C4-2B (cell line): ENCODE measurements at regions not wholly inside any gene's neighbourhood (a gene's known extent, or its start where the extent isn't known, plus 50 kb on each side); places are given as distances from the start of the nearest gene placed in this dataset.

Experiments
- H3K27ac ChIP-seq: fragments of 450-650 bp; 2 replicates; pipeline ENCODE4 v1.5.1; 2017
- ZFX ChIP-seq: fragments of 450-650 bp; IDR thresholded peaks from 2 replicates; pipeline ENCODE4 v1.6.1; 2017
- TF ChIP-seq, protein P1 (sequence below): fragments of 450-650 bp; conservative IDR thresholded peaks from 2 replicates; pipeline ENCODE4 v1.5.1; 2017; ENCODE audit warnings: mild to moderate bottlenecking

DNA sequence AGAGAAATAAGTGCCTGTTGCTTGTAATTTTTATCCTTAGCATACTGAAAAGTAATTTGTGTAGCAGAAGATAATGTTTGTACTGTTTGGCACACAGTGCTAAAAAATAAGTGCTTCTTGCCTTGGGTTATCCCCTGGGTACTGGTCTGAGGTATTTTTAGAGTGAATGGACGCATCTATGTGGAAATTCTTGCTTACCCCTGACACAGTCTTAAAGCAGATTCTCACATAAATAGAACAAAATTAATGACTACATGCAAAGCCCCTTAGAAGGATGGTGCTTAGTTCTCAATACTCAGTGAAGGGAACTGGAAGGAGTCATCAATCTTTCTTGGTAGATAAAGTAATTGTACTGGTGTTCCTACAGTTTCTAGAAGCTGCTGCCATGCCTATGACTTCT is 548.6 kb downstream of the ARL4A start:
- TF ChIP-seq, protein P1, sequence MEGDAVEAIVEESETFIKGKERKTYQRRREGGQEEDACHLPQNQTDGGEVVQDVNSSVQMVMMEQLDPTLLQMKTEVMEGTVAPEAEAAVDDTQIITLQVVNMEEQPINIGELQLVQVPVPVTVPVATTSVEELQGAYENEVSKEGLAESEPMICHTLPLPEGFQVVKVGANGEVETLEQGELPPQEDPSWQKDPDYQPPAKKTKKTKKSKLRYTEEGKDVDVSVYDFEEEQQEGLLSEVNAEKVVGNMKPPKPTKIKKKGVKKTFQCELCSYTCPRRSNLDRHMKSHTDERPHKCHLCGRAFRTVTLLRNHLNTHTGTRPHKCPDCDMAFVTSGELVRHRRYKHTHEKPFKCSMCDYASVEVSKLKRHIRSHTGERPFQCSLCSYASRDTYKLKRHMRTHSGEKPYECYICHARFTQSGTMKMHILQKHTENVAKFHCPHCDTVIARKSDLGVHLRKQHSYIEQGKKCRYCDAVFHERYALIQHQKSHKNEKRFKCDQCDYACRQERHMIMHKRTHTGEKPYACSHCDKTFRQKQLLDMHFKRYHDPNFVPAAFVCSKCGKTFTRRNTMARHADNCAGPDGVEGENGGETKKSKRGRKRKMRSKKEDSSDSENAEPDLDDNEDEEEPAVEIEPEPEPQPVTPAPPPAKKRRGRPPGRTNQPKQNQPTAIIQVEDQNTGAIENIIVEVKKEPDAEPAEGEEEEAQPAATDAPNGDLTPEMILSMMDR, result no peak
- TF ChIP-seq ZFX, result no peak
- H3K27ac ChIP-seq, result no peak overlapping the region

DNA sequence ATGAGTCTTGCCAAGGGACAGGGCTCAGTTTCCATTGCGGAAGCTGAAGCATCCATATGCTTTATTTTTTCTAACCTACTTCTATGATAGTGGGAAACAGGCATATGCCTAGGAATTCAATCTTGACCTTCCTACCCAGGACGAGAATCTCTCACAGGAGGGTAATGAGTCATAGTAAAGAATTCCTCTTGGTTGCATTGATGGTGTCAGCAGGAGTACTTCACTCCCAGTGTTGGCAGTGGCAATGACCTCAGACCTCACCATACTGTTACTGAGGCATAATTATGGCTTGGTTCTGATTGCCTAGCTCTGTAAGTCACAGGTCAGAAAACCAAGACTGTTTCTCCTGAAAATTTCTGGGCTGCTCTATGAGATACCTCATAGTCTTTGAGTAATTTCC is 552.9 kb downstream of the ARL4A start:
- TF ChIP-seq, protein P1, result no peak
- no peak for TF ChIP-seq ZFX
- H3K27ac ChIP-seq, result no peak overlapping the region

DNA sequence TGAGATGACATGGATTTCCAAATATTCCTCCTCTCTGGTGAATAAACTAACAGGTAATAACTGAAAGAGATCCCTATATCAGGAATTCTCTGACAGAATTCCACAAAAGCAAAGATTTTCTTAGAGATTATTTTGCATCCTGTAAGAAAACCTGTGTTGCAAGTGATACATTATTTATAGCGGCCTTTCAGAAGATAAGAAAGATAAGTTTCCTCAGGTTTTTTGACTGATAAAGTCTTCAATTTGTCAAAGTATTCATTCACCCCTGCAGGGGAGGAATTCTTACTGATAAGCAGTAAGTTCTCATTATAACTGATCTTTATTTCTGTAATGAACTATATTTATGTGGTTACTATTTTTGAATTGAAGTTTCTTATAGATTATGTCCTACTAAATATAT is 554.0 kb downstream of the ARL4A start:
- no peak for TF ChIP-seq ZFX
- TF ChIP-seq, protein P1, result no peak

DNA sequence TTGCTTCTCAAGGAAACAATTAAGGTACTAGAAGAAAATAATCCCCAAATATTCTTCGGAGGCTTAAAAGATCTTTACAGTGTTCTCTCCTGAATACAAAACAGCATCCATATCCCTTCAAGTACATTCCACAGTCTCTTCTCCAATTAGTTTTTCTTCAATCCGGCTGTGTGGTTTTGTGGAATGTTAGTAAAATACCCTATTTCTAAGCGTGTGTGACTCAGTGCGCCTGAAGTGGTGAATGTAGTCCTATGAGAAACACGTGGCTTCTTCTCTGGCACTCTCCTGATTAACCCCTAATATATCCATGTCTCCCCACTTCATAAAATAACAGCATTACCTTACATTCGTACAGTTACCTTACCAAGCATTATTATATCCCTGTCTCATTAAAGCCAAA is 570.2 kb downstream of the ARL4A start:
- TF ChIP-seq, protein P1, result no peak
- TF ChIP-seq ZFX, result no peak
- H3K27ac ChIP-seq, result no peak overlapping the region

More for the DNA sequence above, 554.0 kb downstream of the ARL4A start:
- H3K27ac ChIP-seq, result no peak overlapping the region

DNA sequence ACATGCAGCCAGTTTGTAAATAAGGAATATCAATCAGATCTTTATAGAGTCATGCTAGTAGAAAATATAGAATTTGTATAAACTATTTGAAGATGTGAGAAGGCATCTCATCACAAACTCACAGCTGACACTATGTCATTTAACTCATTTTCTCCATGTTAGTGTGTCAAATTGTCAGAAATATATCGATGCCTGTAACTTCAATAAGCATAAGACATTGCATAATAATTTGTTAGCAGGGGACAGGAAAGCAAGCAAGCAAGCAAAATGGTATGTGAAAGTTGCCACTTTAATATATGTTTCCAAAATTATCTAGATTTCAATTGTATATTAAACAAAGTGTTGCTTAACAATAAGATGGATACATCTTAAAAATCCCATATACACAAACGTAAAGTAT is 571.0 kb downstream of the ARL4A start:
- no peak for TF ChIP-seq ZFX
- TF ChIP-seq, protein P1, result no peak

DNA sequence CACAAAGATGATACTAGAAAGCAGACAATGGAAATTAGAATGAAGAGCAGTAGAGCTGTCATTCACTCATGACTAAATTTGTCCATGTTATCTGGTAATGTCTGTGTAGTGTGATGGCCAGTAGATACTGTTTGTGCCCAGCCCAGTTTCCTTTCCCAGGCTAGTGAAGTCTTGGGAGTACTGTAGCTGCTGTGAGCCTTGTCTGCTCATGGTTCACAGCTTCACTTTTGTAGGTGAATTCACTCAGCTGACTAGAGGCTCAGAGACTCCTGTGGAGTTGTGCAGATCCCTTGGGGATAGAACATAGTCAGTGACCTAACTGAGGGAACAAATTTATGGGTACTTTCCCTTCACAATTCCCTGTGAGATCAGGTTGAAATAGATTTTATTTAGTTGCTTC is 572.5 kb downstream of the ARL4A start:
- TF ChIP-seq, protein P1, result no peak
- TF ChIP-seq ZFX, result no peak
- H3K27ac ChIP-seq, result no peak overlapping the region

More for the DNA sequence above, 571.0 kb downstream of the ARL4A start:
- no peak overlapping the region for H3K27ac ChIP-seq

DNA sequence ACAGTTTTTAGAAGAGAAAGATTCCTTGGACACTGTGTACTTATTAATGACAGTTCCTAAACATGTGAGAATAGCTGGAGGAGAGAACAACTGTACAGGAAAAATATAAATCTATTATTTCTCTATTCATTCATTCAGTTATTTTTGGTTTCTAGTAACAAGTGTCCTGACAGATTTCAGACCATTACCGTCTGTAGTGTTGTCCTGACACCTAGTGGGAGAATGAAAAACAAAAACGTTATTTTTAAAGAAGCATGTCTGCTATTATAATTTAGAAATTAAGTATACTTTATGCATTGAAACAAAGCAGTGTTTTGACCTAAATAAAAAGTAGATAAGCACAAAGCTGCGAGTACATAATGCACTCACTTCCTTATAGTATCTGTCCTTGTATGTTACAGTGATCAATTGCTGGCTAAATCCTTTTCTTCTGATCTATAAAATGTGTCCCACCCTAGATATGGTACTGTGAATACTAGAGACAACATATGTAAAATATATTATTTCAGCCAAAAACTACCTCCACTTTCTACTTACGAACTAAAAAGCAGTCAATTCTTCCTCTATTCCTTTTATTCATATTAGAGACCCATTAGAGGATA is 575.6 kb downstream of the ARL4A start:
- TF ChIP-seq ZFX, result no peak
- TF ChIP-seq, protein P1, result peak; percentile 78
- no peak overlapping the region for H3K27ac ChIP-seq
